ENCODE measurements at regions not wholly inside any gene's neighbourhood (a gene's known extent, or its start where the extent isn't known, plus 50 kb on each side); places are given as distances from the start of the nearest gene placed in this dataset.

GRCh38 chr5:87182649-87183048, 85.0 kb upstream of the RASA1 start:
- H3K4me3 ChIP-seq (replicated peaks in 1 of 2; ENCODE audit: low read depth in 2 of 2, low read length in 2 of 2) = no peak overlapping the region
- no peak for DNase-seq (ENCODE audit: low read depth in 2 of 2)
- TF ChIP-seq, protein P1, sequence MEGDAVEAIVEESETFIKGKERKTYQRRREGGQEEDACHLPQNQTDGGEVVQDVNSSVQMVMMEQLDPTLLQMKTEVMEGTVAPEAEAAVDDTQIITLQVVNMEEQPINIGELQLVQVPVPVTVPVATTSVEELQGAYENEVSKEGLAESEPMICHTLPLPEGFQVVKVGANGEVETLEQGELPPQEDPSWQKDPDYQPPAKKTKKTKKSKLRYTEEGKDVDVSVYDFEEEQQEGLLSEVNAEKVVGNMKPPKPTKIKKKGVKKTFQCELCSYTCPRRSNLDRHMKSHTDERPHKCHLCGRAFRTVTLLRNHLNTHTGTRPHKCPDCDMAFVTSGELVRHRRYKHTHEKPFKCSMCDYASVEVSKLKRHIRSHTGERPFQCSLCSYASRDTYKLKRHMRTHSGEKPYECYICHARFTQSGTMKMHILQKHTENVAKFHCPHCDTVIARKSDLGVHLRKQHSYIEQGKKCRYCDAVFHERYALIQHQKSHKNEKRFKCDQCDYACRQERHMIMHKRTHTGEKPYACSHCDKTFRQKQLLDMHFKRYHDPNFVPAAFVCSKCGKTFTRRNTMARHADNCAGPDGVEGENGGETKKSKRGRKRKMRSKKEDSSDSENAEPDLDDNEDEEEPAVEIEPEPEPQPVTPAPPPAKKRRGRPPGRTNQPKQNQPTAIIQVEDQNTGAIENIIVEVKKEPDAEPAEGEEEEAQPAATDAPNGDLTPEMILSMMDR (IDR thresholded peaks at IDR 0.05; ENCODE audit: low read depth, low read length) = no peak

DNA sequence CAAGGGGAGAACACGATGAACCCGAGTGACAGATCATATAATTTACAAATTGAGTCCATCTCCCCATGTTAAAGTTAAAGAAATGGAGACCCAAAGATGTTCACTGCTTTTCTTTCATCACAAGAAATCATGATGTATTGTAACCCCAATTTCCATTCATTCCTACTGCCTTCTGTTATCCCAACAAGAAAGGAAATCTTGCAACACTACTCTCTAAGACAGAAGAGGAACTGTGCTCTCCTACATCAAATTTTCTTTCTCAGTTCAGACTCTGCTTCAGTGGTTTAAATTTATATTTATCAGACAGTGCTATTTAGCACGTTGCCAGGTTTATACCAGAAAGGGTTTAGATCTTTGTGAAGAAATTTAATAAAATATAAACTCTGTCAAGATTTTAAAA, 83.8 kb upstream of the RASA1 start:
- TF ChIP-seq, protein P1 (IDR thresholded peaks at IDR 0.05; ENCODE audit: low read depth, low read length) = no peak
- H3K4me3 ChIP-seq (replicated peaks in 1 of 2; ENCODE audit: low read depth in 2 of 2, low read length in 2 of 2) = no peak overlapping the region
- DNase-seq (ENCODE audit: low read depth in 2 of 2) = no peak

GRCh38 chr5:87184605-87185004, 83.1 kb upstream of the RASA1 start:
- no peak for DNase-seq (ENCODE audit: low read depth in 2 of 2)
- TF ChIP-seq, protein P1 (IDR thresholded peaks at IDR 0.05; ENCODE audit: low read depth, low read length) = no peak
- no peak overlapping the region for H3K4me3 ChIP-seq (replicated peaks in 1 of 2; ENCODE audit: low read depth in 2 of 2, low read length in 2 of 2)

DNA sequence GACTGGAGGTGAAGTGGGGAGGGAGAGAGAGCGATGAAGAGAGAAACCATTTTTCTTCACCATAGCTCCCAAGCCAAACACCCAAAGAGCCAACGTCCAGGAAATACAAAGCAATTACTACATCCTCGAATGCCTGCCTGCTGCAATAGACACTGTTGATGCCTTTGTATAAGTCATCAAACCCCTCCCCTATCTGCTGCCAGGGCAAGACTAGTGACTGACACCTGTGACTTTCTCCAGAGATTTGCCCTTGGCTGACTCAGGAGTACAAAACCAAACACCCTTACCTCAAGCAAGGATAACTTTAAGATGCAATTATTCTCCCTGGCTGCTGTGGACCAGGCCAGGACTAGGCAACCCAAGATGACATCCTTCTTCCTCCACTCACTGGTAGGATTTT, 81.8 kb upstream of the RASA1 start:
- TF ChIP-seq, protein P1 (IDR thresholded peaks at IDR 0.05; ENCODE audit: low read depth, low read length) = no peak
- no peak for DNase-seq (ENCODE audit: low read depth in 2 of 2)
- no peak overlapping the region for H3K4me3 ChIP-seq (replicated peaks in 1 of 2; ENCODE audit: low read depth in 2 of 2, low read length in 2 of 2)

GRCh38 chr5:87188391-87188790, 79.3 kb upstream of the RASA1 start:
- no peak overlapping the region for H3K4me3 ChIP-seq (replicated peaks in 1 of 2; ENCODE audit: low read depth in 2 of 2, low read length in 2 of 2)
- TF ChIP-seq, protein P1 (IDR thresholded peaks at IDR 0.05; ENCODE audit: low read depth, low read length) = no peak
- no peak for DNase-seq (ENCODE audit: low read depth in 2 of 2)

- no peak overlapping the region for H3K4me3 ChIP-seq (replicated peaks in 1 of 2; ENCODE audit: low read depth in 2 of 2, low read length in 2 of 2)
- TF ChIP-seq, protein P1 (IDR thresholded peaks at IDR 0.05; ENCODE audit: low read depth, low read length) = no peak
- no peak for DNase-seq (ENCODE audit: low read depth in 2 of 2)
These were observed 77.6 kb upstream of the RASA1 start for GRCh38 chr5:87190041-87190440.

DNA sequence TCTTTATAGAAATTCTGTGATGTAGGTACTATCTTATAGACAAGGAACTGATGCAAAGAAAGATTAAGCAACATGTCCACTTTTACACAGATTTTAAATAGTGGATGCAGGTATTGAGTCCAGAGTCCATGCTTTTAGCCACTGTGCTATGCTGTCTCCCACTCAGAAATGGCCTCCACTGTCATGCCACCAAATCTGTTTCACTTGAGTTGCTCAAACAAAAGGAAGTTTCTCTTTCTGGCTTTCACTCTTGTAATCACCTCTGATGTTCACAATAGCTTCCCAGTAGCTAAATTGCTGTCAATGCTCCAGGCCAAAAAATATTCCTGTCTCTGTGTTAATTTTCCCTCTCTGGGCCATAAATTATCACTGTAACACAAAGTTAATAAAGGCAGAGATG, 77.0 kb upstream of the RASA1 start:
- no peak for DNase-seq (ENCODE audit: low read depth in 2 of 2)
- TF ChIP-seq, protein P1 (IDR thresholded peaks at IDR 0.05; ENCODE audit: low read depth, low read length) = no peak
- H3K4me3 ChIP-seq (replicated peaks in 1 of 2; ENCODE audit: low read depth in 2 of 2, low read length in 2 of 2) = no peak overlapping the region

Measured in cardiac fibroblast (primary cell).